ENCODE measurements at regions not wholly inside any gene's neighbourhood (a gene's known extent, or its start where the extent isn't known, plus 50 kb on each side); places are given as distances from the start of the nearest gene placed in this dataset.

DNA sequence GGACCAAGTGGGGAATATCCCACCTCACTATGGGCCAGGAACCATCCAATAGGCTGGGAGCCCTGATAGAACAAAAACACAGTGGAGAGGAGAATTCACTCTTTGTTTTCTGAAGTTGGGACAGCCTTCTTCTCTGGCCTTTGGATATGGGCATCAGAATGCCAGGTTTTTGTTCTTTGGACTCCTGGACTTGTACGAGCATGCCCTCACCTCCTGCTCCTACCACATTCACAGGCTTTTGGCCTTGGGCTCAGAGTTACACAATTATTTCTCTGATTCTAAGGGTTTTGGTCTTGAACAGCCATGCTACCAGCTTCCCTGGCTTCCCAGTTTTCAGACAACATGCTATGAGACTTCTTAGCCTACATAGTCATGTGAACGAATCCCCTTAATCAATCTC is 732.9 kb upstream of the VRK2 start:
- H3K27me3 ChIP-seq (replicated peaks; ENCODE audit: control insufficient read depth, insufficient read depth, low read length) = no peaks in the 10 kb centered on the region
- no peak overlapping the region for H3K4me3 ChIP-seq (replicated peaks; ENCODE audit: low read depth, low read length)
- no peak for DNase-seq (ENCODE audit: extremely low read depth, insufficient read length)
- no peaks in the 10 kb centered on the region for H3K36me3 ChIP-seq (ENCODE audit: control insufficient read depth, insufficient read depth, low read length)
- TF ChIP-seq, protein P1, sequence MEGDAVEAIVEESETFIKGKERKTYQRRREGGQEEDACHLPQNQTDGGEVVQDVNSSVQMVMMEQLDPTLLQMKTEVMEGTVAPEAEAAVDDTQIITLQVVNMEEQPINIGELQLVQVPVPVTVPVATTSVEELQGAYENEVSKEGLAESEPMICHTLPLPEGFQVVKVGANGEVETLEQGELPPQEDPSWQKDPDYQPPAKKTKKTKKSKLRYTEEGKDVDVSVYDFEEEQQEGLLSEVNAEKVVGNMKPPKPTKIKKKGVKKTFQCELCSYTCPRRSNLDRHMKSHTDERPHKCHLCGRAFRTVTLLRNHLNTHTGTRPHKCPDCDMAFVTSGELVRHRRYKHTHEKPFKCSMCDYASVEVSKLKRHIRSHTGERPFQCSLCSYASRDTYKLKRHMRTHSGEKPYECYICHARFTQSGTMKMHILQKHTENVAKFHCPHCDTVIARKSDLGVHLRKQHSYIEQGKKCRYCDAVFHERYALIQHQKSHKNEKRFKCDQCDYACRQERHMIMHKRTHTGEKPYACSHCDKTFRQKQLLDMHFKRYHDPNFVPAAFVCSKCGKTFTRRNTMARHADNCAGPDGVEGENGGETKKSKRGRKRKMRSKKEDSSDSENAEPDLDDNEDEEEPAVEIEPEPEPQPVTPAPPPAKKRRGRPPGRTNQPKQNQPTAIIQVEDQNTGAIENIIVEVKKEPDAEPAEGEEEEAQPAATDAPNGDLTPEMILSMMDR (IDR thresholded peaks at IDR 0.05; ENCODE audit: insufficient read depth, low read length, poor library complexity, severe bottlenecking) = no peak

DNA sequence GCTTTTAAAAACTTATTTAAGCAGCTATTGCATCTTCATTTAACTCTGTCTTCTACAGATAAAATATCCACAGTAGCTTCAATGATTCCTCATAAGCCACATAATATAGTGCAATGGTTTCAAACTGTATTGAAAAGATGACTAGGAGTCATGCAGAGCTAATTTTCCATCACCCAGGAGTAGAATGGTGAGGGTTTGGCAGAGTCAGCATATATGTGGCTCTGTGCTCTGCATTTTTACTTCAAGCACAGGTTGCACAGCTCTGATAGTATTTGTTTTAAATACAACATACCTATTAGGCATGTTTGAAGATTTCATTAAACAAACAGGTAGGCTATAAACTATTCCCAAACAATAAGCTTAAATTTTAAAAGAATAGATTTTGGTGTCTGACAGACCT is 731.9 kb upstream of the VRK2 start:
- no peak for DNase-seq (ENCODE audit: extremely low read depth, insufficient read length)
- Histone ChIP-seq H3K36me3 (ENCODE audit: control insufficient read depth, insufficient read depth, low read length) (no peaks in the 10 kb centered on the region), H3K27me3 (replicated peaks; ENCODE audit: control insufficient read depth, insufficient read depth, low read length) (no peaks in the 10 kb centered on the region), H3K4me3 (replicated peaks; ENCODE audit: low read depth, low read length) (no peak overlapping the region)
- TF ChIP-seq, protein P1 (IDR thresholded peaks at IDR 0.05; ENCODE audit: insufficient read depth, low read length, poor library complexity, severe bottlenecking) = no peak

DNA sequence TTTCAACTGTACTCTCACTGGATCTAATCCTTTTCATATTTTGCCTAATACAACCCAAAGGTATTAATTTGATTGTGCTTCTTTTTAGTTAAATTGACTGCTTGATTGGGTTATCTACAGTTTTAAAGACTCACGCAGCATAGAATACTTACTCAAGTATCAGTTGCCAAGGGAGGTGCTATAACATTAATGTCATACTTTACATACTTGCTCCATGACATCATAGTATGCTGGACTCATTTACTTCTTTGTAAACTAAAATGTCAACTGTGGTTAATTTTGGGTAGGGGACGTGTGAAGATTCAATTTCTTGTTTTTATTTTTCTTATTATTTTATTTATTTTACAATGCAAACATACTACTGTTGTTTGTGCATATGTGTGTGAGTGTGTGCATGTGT is 716.2 kb upstream of the VRK2 start:
- DNase-seq (ENCODE audit: extremely low read depth, insufficient read length) = no peak
- H3K36me3 ChIP-seq (ENCODE audit: control insufficient read depth, insufficient read depth, low read length) = no peaks in the 10 kb centered on the region
- no peaks in the 10 kb centered on the region for H3K27me3 ChIP-seq (replicated peaks; ENCODE audit: control insufficient read depth, insufficient read depth, low read length)
- no peak overlapping the region for H3K4me3 ChIP-seq (replicated peaks; ENCODE audit: low read depth, low read length)
- TF ChIP-seq, protein P1 (IDR thresholded peaks at IDR 0.05; ENCODE audit: insufficient read depth, low read length, poor library complexity, severe bottlenecking) = no peak

DNA sequence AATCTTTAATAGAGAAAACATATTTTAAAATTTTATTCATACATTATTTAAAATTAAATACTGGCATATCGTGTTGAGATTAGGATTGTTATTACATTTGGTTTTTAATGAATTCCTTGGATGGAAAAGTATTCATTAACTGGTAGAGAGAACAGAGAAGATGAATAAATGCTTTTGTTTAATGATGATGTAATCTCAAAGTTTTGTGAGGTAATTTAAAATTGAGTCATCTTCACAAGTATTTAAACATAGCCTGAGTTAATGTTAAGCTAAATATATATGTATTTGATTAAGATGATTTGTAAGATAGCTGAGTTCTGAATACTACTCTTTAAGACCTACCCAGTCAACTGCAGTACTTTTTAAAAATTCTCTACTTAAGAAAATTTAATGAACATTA is 713.4 kb upstream of the VRK2 start:
- H3K27me3 ChIP-seq (replicated peaks; ENCODE audit: control insufficient read depth, insufficient read depth, low read length) = no peaks in the 10 kb centered on the region
- TF ChIP-seq, protein P1 (IDR thresholded peaks at IDR 0.05; ENCODE audit: insufficient read depth, low read length, poor library complexity, severe bottlenecking) = no peak
- no peaks in the 10 kb centered on the region for H3K36me3 ChIP-seq (ENCODE audit: control insufficient read depth, insufficient read depth, low read length)
- H3K4me3 ChIP-seq (replicated peaks; ENCODE audit: low read depth, low read length) = no peak overlapping the region
- DNase-seq (ENCODE audit: extremely low read depth, insufficient read length) = no peak

DNA sequence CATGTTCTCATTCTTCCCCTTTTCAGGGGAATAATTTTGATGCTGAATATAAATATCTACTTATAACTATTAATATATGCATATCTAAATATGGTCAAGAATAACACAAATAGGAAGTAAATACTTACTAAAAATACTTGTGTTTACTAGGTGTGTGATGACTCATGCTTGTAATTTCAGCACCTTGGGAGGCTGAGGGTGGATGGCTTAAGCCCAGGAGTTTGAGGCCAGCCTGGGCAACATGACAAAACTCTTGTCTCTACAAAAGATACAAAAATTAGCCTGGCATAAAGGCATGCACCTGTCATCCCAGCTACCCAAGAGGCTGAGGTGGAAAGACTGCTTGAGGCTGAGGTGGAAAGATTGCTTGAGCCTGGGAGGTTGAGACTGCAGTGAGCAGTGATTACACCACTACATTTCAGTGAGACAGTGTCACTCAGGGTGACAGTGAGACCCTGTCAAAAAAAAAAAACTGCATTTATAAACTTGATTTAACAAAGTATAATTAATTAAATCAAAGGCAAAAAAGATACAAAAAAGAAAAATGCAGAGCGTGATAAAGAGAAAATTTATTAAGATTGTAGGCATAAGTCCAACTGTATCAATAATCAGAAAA is 703.1 kb upstream of the VRK2 start:
- no peaks in the 10 kb centered on the region for H3K36me3 ChIP-seq (ENCODE audit: control insufficient read depth, insufficient read depth, low read length)
- H3K4me3 ChIP-seq (replicated peaks; ENCODE audit: low read depth, low read length) = no peak overlapping the region
- TF ChIP-seq, protein P1 (IDR thresholded peaks at IDR 0.05; ENCODE audit: insufficient read depth, low read length, poor library complexity, severe bottlenecking) = no peak

DNA sequence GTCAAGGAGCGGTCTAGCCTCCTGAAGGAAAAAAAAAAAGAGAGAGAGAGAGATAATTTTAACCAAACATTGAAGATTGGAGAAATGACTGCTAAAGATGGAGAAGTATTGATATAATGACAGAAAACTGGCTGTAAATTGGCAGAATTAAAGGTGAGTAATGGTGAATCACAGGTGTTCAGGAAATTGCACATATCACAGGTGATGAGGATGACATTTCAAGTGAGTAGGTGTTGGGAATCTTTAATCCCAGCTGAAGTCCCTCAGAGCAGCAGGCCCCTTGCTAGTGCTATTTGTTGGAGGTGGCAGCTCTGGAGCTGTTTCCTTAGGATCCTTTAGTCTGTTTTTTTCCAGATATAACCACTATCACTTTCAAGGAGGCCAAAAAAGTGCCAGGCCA is 678.4 kb upstream of the VRK2 start:
- Histone ChIP-seq H3K27me3 (replicated peaks; ENCODE audit: control insufficient read depth, insufficient read depth, low read length) (no peaks in the 10 kb centered on the region), H3K36me3 (ENCODE audit: control insufficient read depth, insufficient read depth, low read length) (no peaks in the 10 kb centered on the region), H3K4me3 (replicated peaks; ENCODE audit: low read depth, low read length) (no peak overlapping the region)
- TF ChIP-seq, protein P1 (IDR thresholded peaks at IDR 0.05; ENCODE audit: insufficient read depth, low read length, poor library complexity, severe bottlenecking) = no peak
- DNase-seq (ENCODE audit: extremely low read depth, insufficient read length) = no peak

More for the DNA sequence above, 703.1 kb upstream of the VRK2 start:
- no peaks in the 10 kb centered on the region for H3K27me3 ChIP-seq (replicated peaks; ENCODE audit: control insufficient read depth, insufficient read depth, low read length)
- no peak for DNase-seq (ENCODE audit: extremely low read depth, insufficient read length)
